HG03039 (cell line): ENCODE measurements at regions not wholly inside any gene's neighbourhood (a gene's known extent, or its start where the extent isn't known, plus 50 kb on each side); places are given as distances from the start of the nearest gene placed in this dataset.
"Not testable (repeated sequence)": the region's sequence is repeated elsewhere in the genome, so short reads cannot be mapped to it uniquely, and the experiment has no call there.

Source experiments
- ATAC-seq: cut with Tn5 transposase; IDR thresholded peaks from one replicate; pipeline ENCODE4 v1.9.1; 2021; ENCODE audit warnings: mild to moderate bottlenecking, moderate library complexity; ENCODE audit not compliant: unreplicated experiment

DNA sequence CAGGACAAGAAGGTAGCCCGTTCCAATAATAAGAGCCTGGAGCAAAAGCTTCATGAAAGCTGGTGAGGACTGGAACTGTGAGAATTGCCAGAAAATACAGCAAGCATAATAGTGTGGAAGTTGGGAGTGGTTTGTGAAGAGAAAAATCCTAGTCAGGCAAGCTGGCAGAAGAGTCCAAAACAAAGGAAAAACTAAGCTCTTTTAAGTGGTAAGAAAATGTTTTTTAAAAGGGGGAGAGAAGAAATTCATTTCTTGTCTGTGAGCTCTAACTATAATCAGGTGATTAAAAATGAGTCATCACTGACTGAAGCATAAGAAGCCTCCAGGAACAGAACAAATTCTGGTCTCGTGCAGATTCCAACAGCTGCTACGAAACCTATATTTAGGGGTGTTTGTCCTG is 102.6 kb downstream of the CAAP1 start:
- no peak for ATAC-seq

DNA sequence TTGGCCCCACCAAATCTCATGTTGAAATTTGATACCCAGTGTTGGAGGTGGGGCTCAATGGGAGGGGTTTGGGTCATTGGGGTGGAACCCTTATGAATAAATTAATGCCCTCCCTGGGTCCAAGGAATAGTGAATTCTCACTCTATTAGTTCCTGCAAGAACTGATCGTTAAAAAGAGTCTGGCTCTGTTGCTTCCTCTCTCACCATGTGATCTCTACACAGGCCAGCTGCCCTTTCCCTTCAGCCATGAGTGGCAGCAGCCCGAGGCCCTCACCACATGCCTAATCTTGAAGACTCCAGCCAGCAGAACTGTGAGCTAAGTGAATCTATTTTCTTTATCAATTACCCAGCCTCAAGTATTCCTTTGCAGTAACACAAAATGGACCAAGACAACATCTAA is 106.0 kb downstream of the CAAP1 start:
- no peak for ATAC-seq

DNA sequence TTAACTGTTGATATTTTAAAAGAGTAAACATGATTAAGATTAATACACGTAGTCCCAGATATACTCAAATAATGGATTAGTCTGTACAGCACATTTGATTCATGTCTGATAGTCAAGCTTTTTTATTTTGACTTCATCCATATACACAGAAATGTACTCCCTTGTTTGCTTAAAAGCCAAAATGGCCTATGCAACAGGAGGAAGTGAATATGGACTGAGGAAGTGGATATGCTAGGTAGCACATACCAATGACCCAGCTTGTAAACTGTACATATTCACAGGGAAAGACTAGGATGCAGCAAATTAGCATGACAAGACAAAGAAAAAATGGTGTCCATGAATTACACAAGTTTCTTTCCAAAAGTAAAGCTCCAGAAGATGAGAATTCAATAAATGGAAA is 109.7 kb downstream of the CAAP1 start:
- ATAC-seq = no peak

GRCh38 chr9:26781906-26782305 is 110.7 kb downstream of the CAAP1 start:
- no peak for ATAC-seq

DNA sequence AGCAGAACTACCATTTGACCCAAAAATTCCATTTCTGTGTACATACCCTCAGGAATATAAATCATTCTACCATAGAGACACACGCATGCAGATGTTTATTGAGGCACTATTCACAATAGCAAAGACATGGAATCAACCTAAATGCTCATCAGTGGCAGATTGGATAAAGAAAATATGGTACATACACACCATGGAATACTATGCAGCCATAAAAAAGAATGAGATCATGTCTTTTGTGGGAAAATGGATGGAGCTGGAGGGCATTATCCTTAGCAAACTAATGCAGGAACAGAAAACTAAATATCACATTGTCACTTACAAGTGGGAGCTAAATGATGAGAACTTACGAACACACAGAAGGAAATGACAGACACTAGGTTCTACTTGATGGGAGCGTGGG is 112.3 kb downstream of the CAAP1 start:
- not testable (repeated sequence) for ATAC-seq

- no peak for ATAC-seq
These were observed 113.5 kb downstream of the CAAP1 start for GRCh38 chr9:26779062-26779461.

DNA sequence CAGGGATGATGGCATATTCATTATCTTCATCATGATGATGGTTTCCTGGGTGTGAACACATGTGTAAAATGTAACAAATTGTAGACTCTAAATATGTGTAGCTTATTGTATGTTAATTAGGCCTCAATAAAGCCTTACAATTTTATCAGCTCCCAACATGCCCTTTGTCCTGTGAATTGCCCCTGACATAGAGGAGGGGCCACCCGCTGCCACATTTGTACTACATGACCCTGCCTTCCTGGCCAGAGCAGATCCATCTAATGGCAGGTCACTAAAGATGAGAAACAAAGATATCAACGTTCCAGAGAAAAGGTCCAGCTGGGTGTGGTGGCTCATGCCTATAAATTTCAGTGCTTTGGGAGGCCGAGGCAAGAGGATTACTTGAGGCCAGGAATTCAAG is 117.2 kb downstream of the CAAP1 start:
- ATAC-seq = no peak

DNA sequence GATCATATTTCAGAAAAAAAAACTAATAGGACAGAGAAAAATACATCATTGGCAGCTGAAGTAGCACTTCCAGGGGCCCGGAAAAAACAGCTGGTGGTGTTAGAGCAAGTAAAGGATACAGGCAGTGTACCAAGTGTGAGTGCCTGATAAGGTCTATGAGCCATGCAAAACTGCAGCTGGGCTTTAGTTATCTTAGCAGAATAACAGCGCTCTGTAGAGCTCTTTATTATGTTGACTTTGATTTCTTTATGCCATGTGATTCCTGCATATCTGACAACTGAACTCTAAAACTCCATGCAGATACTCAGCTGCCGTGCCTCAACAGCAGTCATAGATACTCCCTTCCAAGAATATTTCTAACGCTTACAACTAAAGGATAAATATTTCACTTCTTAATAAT is 119.5 kb downstream of the CAAP1 start:
- ATAC-seq = no peak

GRCh38 chr9:26770821-26771220 is 121.8 kb downstream of the CAAP1 start:
- no peak for ATAC-seq

GRCh38 chr9:26768145-26768544 is 124.5 kb downstream of the CAAP1 start:
- ATAC-seq = no peak

- no peak for ATAC-seq
These were observed 131.9 kb downstream of the CAAP1 start for GRCh38 chr9:26760675-26761074.

DNA sequence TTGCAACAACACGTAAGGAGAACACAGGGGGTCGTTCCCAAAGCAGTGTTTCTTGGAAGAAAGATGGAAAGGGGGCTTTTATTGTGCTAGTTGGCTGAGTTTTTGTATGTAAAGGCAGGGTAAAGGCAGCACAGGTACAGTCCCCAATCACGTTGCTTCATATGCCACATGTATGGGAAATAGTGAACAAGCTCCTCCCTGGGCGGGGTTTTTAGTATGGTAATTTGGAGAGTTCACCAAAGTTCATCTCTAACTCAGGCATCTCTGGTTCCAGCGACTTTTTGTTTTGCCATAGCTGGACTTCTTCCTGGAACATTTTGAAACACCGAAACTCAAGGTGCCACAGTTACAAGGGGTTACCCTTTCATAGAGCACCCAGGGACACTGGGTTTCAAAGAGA is 133.9 kb downstream of the CAAP1 start:
- no peak for ATAC-seq

GRCh38 chr9:26756881-26757280 is 135.7 kb downstream of the CAAP1 start:
- ATAC-seq = no peak

- ATAC-seq = no peak
These were observed 137.1 kb downstream of the CAAP1 start for GRCh38 chr9:26755476-26755875.

DNA sequence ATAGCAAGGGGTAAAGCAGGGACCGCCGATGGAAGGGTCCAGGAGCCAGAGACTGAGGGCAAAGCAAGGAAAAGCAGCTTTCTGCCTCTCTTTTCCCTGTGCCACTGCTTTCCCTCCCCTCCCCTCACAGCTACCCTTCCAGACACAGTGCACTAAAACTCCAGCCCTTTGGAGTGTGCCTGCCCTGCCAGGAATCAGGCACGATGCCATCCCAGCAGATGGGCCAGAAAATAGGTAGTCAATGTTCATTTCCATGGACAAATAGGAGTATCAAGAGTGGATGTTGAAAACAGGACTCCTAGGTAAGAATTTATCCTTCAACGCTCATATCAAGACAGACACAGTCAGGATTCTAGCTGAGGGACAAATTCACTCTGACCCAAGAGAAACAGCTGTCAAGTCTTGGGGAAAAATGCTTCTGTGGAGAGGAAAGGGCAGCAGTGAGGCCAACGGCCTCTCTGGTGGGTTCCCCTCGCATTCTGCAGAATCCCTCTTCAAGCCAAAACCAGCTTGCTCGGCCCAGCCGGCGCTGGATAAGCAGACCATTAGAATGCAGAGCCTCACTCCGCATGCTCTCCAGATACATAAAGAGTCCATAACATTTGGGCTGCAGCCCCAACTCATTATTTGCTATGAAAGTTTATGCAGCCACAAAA is 138.0 kb downstream of the CAAP1 start:
- ATAC-seq = no peak

GRCh38 chr9:26753971-26754370 is 138.6 kb downstream of the CAAP1 start:
- no peak for ATAC-seq

GRCh38 chr9:26750162-26750561 is 142.4 kb downstream of the CAAP1 start:
- no peak for ATAC-seq

DNA sequence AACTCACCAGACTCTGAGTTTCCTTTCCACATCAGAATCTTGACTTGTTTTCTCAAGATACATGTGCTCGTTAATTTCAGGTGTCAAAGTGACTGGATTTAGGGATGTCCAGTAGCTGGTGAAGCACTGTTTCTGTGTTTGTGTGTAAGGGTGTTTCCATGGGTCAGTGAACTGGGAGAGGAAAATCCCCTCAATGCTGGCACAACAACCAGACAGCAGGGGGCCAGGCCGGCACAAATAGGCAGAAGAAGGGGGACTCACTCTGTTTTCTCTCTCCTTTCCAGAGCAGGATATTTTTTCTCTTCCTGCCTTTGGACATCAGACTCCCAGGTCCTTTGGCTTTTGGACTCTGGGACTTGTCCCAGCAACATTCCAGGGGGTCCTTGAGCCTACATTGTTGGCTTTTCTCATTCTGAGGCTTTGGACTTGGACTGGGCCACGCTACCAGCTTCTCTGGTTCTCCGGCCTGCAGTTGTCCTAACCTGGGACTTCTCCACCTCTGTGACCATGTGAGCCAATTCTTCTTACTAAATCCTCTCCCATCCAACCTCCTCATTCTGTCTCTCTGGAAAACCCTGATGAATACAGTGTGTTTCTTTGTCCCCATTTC is 144.0 kb downstream of the CAAP1 start:
- no peak for ATAC-seq

DNA sequence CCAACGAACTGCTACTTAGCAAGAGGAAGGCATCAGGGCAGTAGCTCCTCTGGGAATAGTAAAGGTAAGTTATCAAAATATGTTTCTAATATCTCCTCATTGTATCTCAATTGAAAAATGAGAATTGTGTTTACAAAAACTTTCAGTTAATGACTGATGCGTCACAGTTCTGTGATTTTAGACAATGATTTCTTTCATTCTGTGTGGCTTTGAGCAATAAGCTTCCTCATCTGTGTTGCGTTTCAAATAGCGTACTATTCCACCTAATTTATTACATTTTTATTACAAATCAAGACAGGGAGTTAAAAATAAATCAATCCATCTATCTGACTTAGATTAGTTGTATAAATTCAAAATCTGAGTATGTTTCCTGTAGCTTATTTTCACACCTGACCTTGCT is 145.0 kb downstream of the CAAP1 start:
- no peak for ATAC-seq

- peak; percentile 84 for ATAC-seq
These were observed 146.1 kb downstream of the CAAP1 start for GRCh38 chr9:26746357-26747072.

GRCh38 chr9:26745111-26745510 is 147.5 kb downstream of the CAAP1 start:
- no peak for ATAC-seq

GRCh38 chr9:26744191-26744965 is 148.2 kb downstream of the CAAP1 start:
- no peak for ATAC-seq
